C4-2B (cell line): ENCODE measurements at regions not wholly inside any gene's neighbourhood (a gene's known extent, or its start where the extent isn't known, plus 50 kb on each side); places are given as distances from the start of the nearest gene placed in this dataset.

ENCODE experiments used
- H3K27ac ChIP-seq: fragments of 450-650 bp; 2 replicates; pipeline ENCODE4 v1.5.1; 2017
- CTCF ChIP-seq: fragments of 450-650 bp; conservative IDR thresholded peaks from 2 replicates; pipeline ENCODE4 v1.5.1; 2017; ENCODE audit warnings: mild to moderate bottlenecking
- ZFX ChIP-seq: fragments of 450-650 bp; IDR thresholded peaks from 2 replicates; pipeline ENCODE4 v1.6.1; 2017

- TF ChIP-seq ZFX (no peak), CTCF (no peak)
- no peak overlapping the region for H3K27ac ChIP-seq
Observed at GRCh38 chr13:103315711-103316110, 249.5 kb upstream of the SLC10A2 start.

- TF ChIP-seq CTCF, result no peak
- no peak for TF ChIP-seq ZFX
- H3K27ac ChIP-seq, result no peak overlapping the region
Observed at GRCh38 chr13:103312467-103312866, 246.2 kb upstream of the SLC10A2 start.

GRCh38 chr13:103308667-103309066 lies 242.4 kb upstream of the SLC10A2 start:
- TF ChIP-seq ZFX (no peak), CTCF (no peak)
- H3K27ac ChIP-seq, result no peak overlapping the region

- TF ChIP-seq CTCF (no peak), ZFX (no peak)
- H3K27ac ChIP-seq, result no peak overlapping the region
Observed at GRCh38 chr13:103306163-103306562, 239.9 kb upstream of the SLC10A2 start.

GRCh38 chr13:103303078-103303651 lies 236.9 kb upstream of the SLC10A2 start:
- H3K27ac ChIP-seq, result no peak overlapping the region
- TF ChIP-seq CTCF (no peak), ZFX (no peak)

- TF ChIP-seq CTCF, result no peak
- TF ChIP-seq ZFX, result no peak
- H3K27ac ChIP-seq, result no peak overlapping the region
Observed at GRCh38 chr13:103302676-103303075, 236.5 kb upstream of the SLC10A2 start.

GRCh38 chr13:103299079-103299478 lies 232.9 kb upstream of the SLC10A2 start:
- TF ChIP-seq ZFX (no peak), CTCF (peak; percentile 34)
- no peak overlapping the region for H3K27ac ChIP-seq
